ENCODE measurements at regions not wholly inside any gene's neighbourhood (a gene's known extent, or its start where the extent isn't known, plus 50 kb on each side); places are given as distances from the start of the nearest gene placed in this dataset.

GRCh38 chr3:72593881-72594397, 254.3 kb downstream of the SHQ1 start:
- DNase-seq (ENCODE audit: low read depth in 3 of 3), result no peak

- no peak for DNase-seq (ENCODE audit: low read depth in 3 of 3)
Measured at GRCh38 chr3:72591522-72592421, 256.5 kb downstream of the SHQ1 start.

GRCh38 chr3:72590732-72591221, 257.5 kb downstream of the SHQ1 start:
- no peak for DNase-seq (ENCODE audit: low read depth in 3 of 3)

GRCh38 chr3:72587282-72587681, 261.0 kb downstream of the SHQ1 start:
- DNase-seq (ENCODE audit: low read depth in 3 of 3), result no peak

- no peak for DNase-seq (ENCODE audit: low read depth in 3 of 3)
Measured at GRCh38 chr3:72586694-72587093, 261.6 kb downstream of the SHQ1 start.

GRCh38 chr3:72585966-72586365, 262.3 kb downstream of the SHQ1 start:
- no peak for DNase-seq (ENCODE audit: low read depth in 3 of 3)

GRCh38 chr3:72584262-72584661, 264.0 kb downstream of the SHQ1 start:
- DNase-seq (ENCODE audit: low read depth in 3 of 3), result no peak

GRCh38 chr3:72582963-72583362, 265.3 kb downstream of the SHQ1 start:
- DNase-seq (ENCODE audit: low read depth in 3 of 3), result no peak

- DNase-seq (ENCODE audit: low read depth in 3 of 3), result no peak
Measured at GRCh38 chr3:72582211-72582878, 265.9 kb downstream of the SHQ1 start.

- no peak for DNase-seq (ENCODE audit: low read depth in 3 of 3)
Measured at GRCh38 chr3:72580900-72581299, 267.3 kb downstream of the SHQ1 start.

GRCh38 chr3:72580246-72580756, 267.9 kb downstream of the SHQ1 start:
- DNase-seq (ENCODE audit: low read depth in 3 of 3), result no peak

- no peak for DNase-seq (ENCODE audit: low read depth in 3 of 3)
Measured at GRCh38 chr3:72579581-72580245, 268.5 kb downstream of the SHQ1 start.

GRCh38 chr3:72579191-72579580, 269.1 kb downstream of the SHQ1 start:
- DNase-seq (ENCODE audit: low read depth in 3 of 3), result no peak

- no peak for DNase-seq (ENCODE audit: low read depth in 3 of 3)
Measured at GRCh38 chr3:72577190-72577589, 271.1 kb downstream of the SHQ1 start.

GRCh38 chr3:72576563-72576962, 271.7 kb downstream of the SHQ1 start:
- no peak for DNase-seq (ENCODE audit: low read depth in 3 of 3)

GRCh38 chr3:72574144-72574543, 274.1 kb downstream of the SHQ1 start:
- no peak for DNase-seq (ENCODE audit: low read depth in 3 of 3)

- DNase-seq (ENCODE audit: low read depth in 3 of 3), result no peak
Measured at GRCh38 chr3:72573051-72573450, 275.2 kb downstream of the SHQ1 start.

GRCh38 chr3:72572489-72573007, 275.7 kb downstream of the SHQ1 start:
- no peak for DNase-seq (ENCODE audit: low read depth in 3 of 3)

GRCh38 chr3:72571638-72572114, 276.6 kb downstream of the SHQ1 start:
- no peak for DNase-seq (ENCODE audit: low read depth in 3 of 3)

- no peak for DNase-seq (ENCODE audit: low read depth in 3 of 3)
Measured at GRCh38 chr3:72571052-72571451, 277.2 kb downstream of the SHQ1 start.

GRCh38 chr3:72569754-72570440, 278.3 kb downstream of the SHQ1 start:
- no peak for DNase-seq (ENCODE audit: low read depth in 3 of 3)
